IMR-90 (cell line): ENCODE measurements at regions not wholly inside any gene's neighbourhood (a gene's known extent, or its start where the extent isn't known, plus 50 kb on each side); places are given as distances from the start of the nearest gene placed in this dataset.

ENCODE experiments used
- ATAC-seq: fragments of 200-7000 bp; cut with Tn5 transposase; 2 replicates; pipeline ENCODE4 v1.9.1; 2020; ENCODE audit warnings: low read depth, mild to moderate bottlenecking, moderate library complexity
- BruUV-seq: library from RNA; stranded (reverse); fragments of 400-500 nt; replicated peaks from 2 replicates; lab custom pipeline; 2021; lab: Mats Ljungman, UMichigan
- CTCF ChIA-PET: fragments of 300-600 bp; formaldehyde crosslinking; extraction: SDS; loops from one replicate; lab custom pipeline; 2021; ENCODE audit warnings: antibody characterized with exemption; lab: Yijun Ruan, JAX
- POLR2A ChIA-PET: fragments of 300-600 bp; sonication (Branson Sonifier 250); formaldehyde crosslinking; loops from one replicate; lab custom pipeline; 2022; ENCODE audit warnings: antibody characterized with exemption; ENCODE audit not compliant: unreplicated experiment; lab: Charles Lee
- DNase-seq: peaks from one replicate; pipeline ENCODE4 v3.0.0; 2013
- H2AFZ ChIP-seq: replicated peaks from 2 replicates; pipeline ENCODE3; 2013; ENCODE audit warnings: low read length, mild to moderate bottlenecking; ENCODE audit not compliant: poor library complexity
- H2AK5ac ChIP-seq: 2 replicates; pipeline ENCODE4 v1.6.1; 2013; ENCODE audit warnings: low read depth, low read length, inconsistent platforms
- H2AK9ac ChIP-seq: replicated peaks from 2 replicates; pipeline ENCODE3; 2013; ENCODE audit warnings: mild to moderate bottlenecking, low read depth, low read length, moderate library complexity; ENCODE audit not compliant: poor library complexity
- H2BK120ac ChIP-seq: 2 replicates; pipeline ENCODE4 v1.6.1; 2013; ENCODE audit warnings: low read depth, low read length, inconsistent platforms
- H2BK15ac ChIP-seq: 3 replicates; pipeline ENCODE4 v1.6.1; 2013; ENCODE audit warnings: low read depth, low read length, inconsistent platforms
- H2BK20ac ChIP-seq: 2 replicates; pipeline ENCODE4 v1.6.1; 2013; ENCODE audit warnings: low read depth, mild to moderate bottlenecking, inconsistent platforms, low read length, moderate library complexity
- H2BK5ac ChIP-seq: 2 replicates; pipeline ENCODE4 v1.6.1; 2013; ENCODE audit warnings: mild to moderate bottlenecking, low read depth, low read length, inconsistent platforms; ENCODE audit not compliant: poor library complexity, severe bottlenecking
- H3K14ac ChIP-seq: replicated peaks from 2 replicates; pipeline ENCODE4 v1.6.1; 2013; ENCODE audit warnings: low read depth, low read length, inconsistent platforms
- H3K18ac ChIP-seq: 2 replicates; pipeline ENCODE4 v1.6.1; 2013; ENCODE audit warnings: low read depth, low read length, control low read depth
- H3K23ac ChIP-seq: 2 replicates; pipeline ENCODE4 v1.6.1; 2013; ENCODE audit warnings: low read depth, low read length, inconsistent platforms
- H3K27ac ChIP-seq: 2 replicates; pipeline ENCODE4 v1.5.1; 2013; ENCODE audit warnings: mild to moderate bottlenecking, control low read depth, low read length; ENCODE audit not compliant: insufficient read depth
- H3K27me3 ChIP-seq: 2 replicates; pipeline ENCODE4 v1.6.1; 2013; ENCODE audit warnings: low read length; ENCODE audit not compliant: control insufficient read depth, insufficient read depth
- H3K36me3 ChIP-seq: 2 replicates; pipeline ENCODE4 v1.6.1; 2013; ENCODE audit warnings: low read length, mixed read lengths; ENCODE audit not compliant: control insufficient read depth, insufficient read depth
- H3K4ac ChIP-seq: 2 replicates; pipeline ENCODE4 v1.6.1; 2013; ENCODE audit warnings: low read depth, low read length, inconsistent platforms
- H3K4me1 ChIP-seq: 2 replicates; pipeline ENCODE4 v1.6.1; 2013; ENCODE audit warnings: low read length, mixed read lengths; ENCODE audit not compliant: control insufficient read depth, insufficient read depth
- H3K4me2 ChIP-seq: 2 replicates; pipeline ENCODE4 v1.6.1; 2013; ENCODE audit warnings: low read depth, mild to moderate bottlenecking, control low read depth, low read length, moderate library complexity
- H3K4me3 ChIP-seq: 2 replicates; pipeline ENCODE4 v1.5.1; 2013; ENCODE audit warnings: low read depth, mild to moderate bottlenecking, control low read depth, low read length, moderate library complexity; ENCODE audit not compliant: insufficient read depth
- H3K56ac ChIP-seq: 2 replicates; pipeline ENCODE4 v1.6.1; 2013; ENCODE audit warnings: low read length, inconsistent platforms; ENCODE audit not compliant: insufficient read depth; ENCODE audit errors: extremely low read depth
- H3K79me1 ChIP-seq, 2 experiments: 2 replicates each; pipeline ENCODE4 v1.6.1; 2013; ENCODE audit warnings: low read length in 2 of 2, inconsistent platforms in 1 of 2, low read depth in 1 of 2
- H3K9ac ChIP-seq: 2 replicates; pipeline ENCODE4 v1.6.1; 2013; ENCODE audit warnings: low read depth, low read length, control low read depth
- H3K9me1 ChIP-seq: 2 replicates; pipeline ENCODE4 v1.6.1; 2013; ENCODE audit warnings: low read length, inconsistent platforms; ENCODE audit not compliant: insufficient read depth
- H3K9me3 ChIP-seq: 2 replicates; pipeline ENCODE4 v1.6.1; 2013; ENCODE audit warnings: low read length; ENCODE audit not compliant: control insufficient read depth, insufficient read depth
- H4K20me1 ChIP-seq: 2 replicates; pipeline ENCODE4 v1.6.1; 2013; ENCODE audit warnings: low read length, inconsistent platforms; ENCODE audit not compliant: insufficient read depth
- H4K5ac ChIP-seq: 2 replicates; pipeline ENCODE4 v1.6.1; 2013; ENCODE audit warnings: mild to moderate bottlenecking, low read depth, low read length, control low read depth
- H4K8ac ChIP-seq, 2 experiments: 2 replicates each; pipeline ENCODE4 v1.6.1; 2013; ENCODE audit warnings: low read depth in 2 of 2, low read length in 2 of 2, control low read depth in 1 of 2, inconsistent platforms in 1 of 2
- H4K91ac ChIP-seq: 2 replicates; pipeline ENCODE4 v1.6.1; 2013; ENCODE audit warnings: low read depth, low read length, inconsistent platforms; ENCODE audit not compliant: insufficient read depth
- BHLHE40 ChIP-seq: fragments of 150-350 bp; IDR thresholded peaks from 2 replicates; pipeline ENCODE4 v1.6.1; 2016; ENCODE audit warnings: mild to moderate bottlenecking, low read depth, low read length
- CEBPB ChIP-seq: IDR thresholded peaks from 2 replicates; pipeline ENCODE4 v1.6.1; 2012; ENCODE audit warnings: low read depth, low read length, improper control_type of control experiment
- CHD1 ChIP-seq: IDR thresholded peaks from 2 replicates; pipeline ENCODE4 v1.6.1; 2012; ENCODE audit warnings: low read depth, low read length, improper control_type of control experiment
- MAZ ChIP-seq: IDR thresholded peaks from 2 replicates; pipeline ENCODE4 v1.6.1; 2012; ENCODE audit warnings: low read depth, mild to moderate bottlenecking, low read length, improper control_type of control experiment, moderate library complexity, borderline replicate concordance
- MXI1 ChIP-seq: IDR thresholded peaks from 2 replicates; pipeline ENCODE4 v1.6.1; 2012; ENCODE audit warnings: low read depth, mild to moderate bottlenecking, low read length, moderate library complexity, borderline replicate concordance
- RCOR1 ChIP-seq: IDR thresholded peaks from 2 replicates; pipeline ENCODE4 v1.6.1; 2012; ENCODE audit warnings: mild to moderate bottlenecking, low read length, improper control_type of control experiment; ENCODE audit not compliant: insufficient replicate concordance
- WGBS, 2 experiments: methylation state at CpG; one replicate each; pipeline versions ENCODE4 v1.1.5 to v1.1.7; 2013; ENCODE audit warnings: missing lambda C conversion rate in 2 of 2; ENCODE audit not compliant: insufficient read length in 1 of 2; ENCODE audit errors: extremely low coverage in 2 of 2; 5-methylcytosine and 5-hydroxymethylcytosine counted together
- dilution Hi-C: fragments of 300-500 bp; cut with HindIII; formaldehyde crosslinking; loops from one replicate; pipeline ENCODE4 v1.14.3; 2018; ENCODE audit warnings: low sequenced_read_pairs; ENCODE audit not compliant: unreplicated experiment
- in situ Hi-C: fragments of 300-500 bp; cut with MboI; formaldehyde crosslinking; loops from 3 replicates; pipeline ENCODE4 v1.14.3; 2019; ENCODE audit warnings: low sequenced_read_pairs, inconsistent platforms, mixed read lengths
- intact Hi-C: fragments of 100-400 bp; cut with micrococcal nuclease; formaldehyde crosslinking; loops from 2 replicates; pipeline ENCODE4 v1.10.0; 2022
- TF ChIP-seq, protein P1 (sequence below): fragments of 150-350 bp; IDR thresholded peaks from 2 replicates; pipeline ENCODE4 v1.6.1; 2017; ENCODE audit warnings: mild to moderate bottlenecking, antibody characterized with exemption, low read length, low read depth

DNA sequence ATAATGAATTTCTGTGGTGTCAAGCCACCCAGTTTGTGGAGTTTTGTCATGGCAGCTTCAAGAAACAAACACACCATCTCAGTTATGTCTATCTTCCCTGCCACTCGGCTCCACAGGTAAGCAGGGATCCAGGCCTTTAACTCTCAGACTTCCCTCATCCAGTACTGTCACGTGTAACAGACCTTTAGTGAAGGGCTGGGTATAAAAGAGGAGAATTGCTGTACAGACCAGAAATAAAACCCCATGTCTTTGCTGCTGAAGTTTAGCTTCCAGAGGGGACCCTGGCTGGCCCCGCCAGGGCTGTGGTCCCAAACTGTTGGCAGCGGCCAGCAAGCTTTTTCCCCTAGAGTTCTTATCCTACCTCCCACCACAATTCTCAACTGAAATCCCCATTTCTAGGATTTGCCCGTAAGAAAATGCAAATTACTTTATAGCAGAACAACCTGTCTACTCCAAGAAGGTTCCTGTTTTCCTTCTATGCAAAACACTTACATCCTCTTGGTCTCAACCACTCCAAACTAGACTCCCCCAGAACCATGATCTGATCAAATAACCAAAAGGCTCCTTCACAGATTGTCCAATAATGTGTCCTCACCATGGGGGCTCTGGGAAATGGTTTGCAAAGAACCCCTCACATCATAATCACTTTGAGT is 438.0 kb upstream of the ID2 start:
- no peak overlapping the region for H3K27ac ChIP-seq
- 80% methylated on average over 1 of the region's 5 CpGs; no CpG with 5 or more reads in 1 of the 2 experiments for WGBS, 2 experiments
- H2BK120ac ChIP-seq = no peak overlapping the region
- H3K4me3 ChIP-seq = no peak overlapping the region
- no peak overlapping the region for H4K8ac ChIP-seq
- no peak overlapping the region for H2BK5ac ChIP-seq
- no peak overlapping the region for H3K23ac ChIP-seq
- no peak overlapping the region for H3K18ac ChIP-seq
- H3K27me3 ChIP-seq = no peaks in the 10 kb centered on the region; the same call in 1 of the 2 replicates
- POLR2A ChIA-PET = no interaction called here
- no peak overlapping the region for H4K91ac ChIP-seq
- H2AK9ac ChIP-seq = no peak overlapping the region
- H3K36me3 ChIP-seq = no peaks in the 10 kb centered on the region
- H3K4me2 ChIP-seq = no peak overlapping the region
- H2AFZ ChIP-seq = no peak overlapping the region
- H4K5ac ChIP-seq = no peak overlapping the region
- H3K4ac ChIP-seq = no peak overlapping the region
- no peak overlapping the region for H2BK20ac ChIP-seq
- intact Hi-C loops = no loop called here
- no peaks in the 10 kb centered on the region for H3K79me1 ChIP-seq
- no peak for ATAC-seq
- in situ Hi-C loops = no loop called here
- no TSS peak for BruUV-seq
- DNase-seq = no peak
- H3K9me3 ChIP-seq = peaks cover 7% of the 10 kb centered on the region
- dilution Hi-C loops = no loop called here
- no peak overlapping the region for H2AK5ac ChIP-seq
- no peak overlapping the region for H3K56ac ChIP-seq
- TF ChIP-seq RCOR1 (no peak), BHLHE40 (no peak), CEBPB (no peak), MXI1 (no peak), MAZ (no peak), CHD1 (no peak)
- TF ChIP-seq, protein P1, sequence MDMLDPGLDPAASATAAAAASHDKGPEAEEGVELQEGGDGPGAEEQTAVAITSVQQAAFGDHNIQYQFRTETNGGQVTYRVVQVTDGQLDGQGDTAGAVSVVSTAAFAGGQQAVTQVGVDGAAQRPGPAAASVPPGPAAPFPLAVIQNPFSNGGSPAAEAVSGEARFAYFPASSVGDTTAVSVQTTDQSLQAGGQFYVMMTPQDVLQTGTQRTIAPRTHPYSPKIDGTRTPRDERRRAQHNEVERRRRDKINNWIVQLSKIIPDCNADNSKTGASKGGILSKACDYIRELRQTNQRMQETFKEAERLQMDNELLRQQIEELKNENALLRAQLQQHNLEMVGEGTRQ = no peak
- CTCF ChIA-PET = no interaction called here
- peaks cover 6% of the 10 kb centered on the region; the same call in 1 of the 2 replicates for H3K4me1 ChIP-seq
- H3K9ac ChIP-seq = no peak overlapping the region
- no peak overlapping the region for H3K14ac ChIP-seq
- no peaks in the 10 kb centered on the region for H4K20me1 ChIP-seq
- no peak overlapping the region for H2BK15ac ChIP-seq
- no peaks in the 10 kb centered on the region for H3K9me1 ChIP-seq
